ENCODE measurements at regions not wholly inside any gene's neighbourhood (a gene's known extent, or its start where the extent isn't known, plus 50 kb on each side); places are given as distances from the start of the nearest gene placed in this dataset.

DNA sequence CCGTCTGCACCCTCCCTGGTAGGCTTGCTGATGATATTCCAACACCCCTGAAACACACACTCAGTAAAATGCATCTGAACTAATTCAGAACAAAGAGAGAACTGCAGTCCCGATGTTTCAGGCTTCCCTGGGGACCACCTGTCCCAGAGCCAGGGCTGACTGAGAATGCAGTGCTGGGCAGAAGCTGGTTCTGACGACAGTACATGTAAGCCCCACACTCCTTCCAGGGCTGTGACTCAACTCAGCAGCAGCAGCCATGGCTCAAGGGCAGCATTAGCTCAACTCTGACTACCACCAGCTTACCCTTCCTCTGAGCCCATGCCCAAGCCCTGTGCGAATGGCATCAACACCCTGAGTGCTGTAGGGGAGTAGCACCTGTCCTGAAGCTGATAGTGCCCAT lies 56.4 kb upstream of the SIPA1L2 start:
- 15% methylated on average over 3 of the region's 4 CpGs for WGBS (ENCODE audit: low lambda C conversion rate)
- Histone ChIP-seq H3K79me2 (ENCODE audit: insufficient read depth) (no peaks in the 10 kb centered on the region), H3K4me1 (ENCODE audit: control insufficient read depth in 1 of 2, insufficient read depth in 2 of 2, low read depth in 1 of 2, low read length in 1 of 2) (peaks cover 0 to 5% of the 10 kb centered on the region in 2 experiments; a peak in 2 of 4 replicates), H3K36me3 (replicated peaks in 1 of 2; ENCODE audit: control insufficient read depth in 1 of 2, insufficient read depth in 2 of 2, low read length in 1 of 2) (no peaks in the 10 kb centered on the region), H3K27me3 (ENCODE audit: insufficient read depth) (no peaks in the 10 kb centered on the region), H3K9me2 (no peaks in the 10 kb centered on the region), H2AFZ (ENCODE audit: low read depth) (no peak overlapping the region), H3K4me2 (no peak overlapping the region), H3K9ac (no peak overlapping the region), H3K27ac (ENCODE audit: low read depth in 2 of 2, low read length in 1 of 2) (no peak overlapping the region), H3F3A (replicated peaks; ENCODE audit: insufficient read depth) (no peaks in the 10 kb centered on the region), H4K20me1 (ENCODE audit: insufficient read depth) (no peaks in the 10 kb centered on the region), H3K9me3 (no peaks in the 10 kb centered on the region), H3K4me3 (ENCODE audit: low read depth in 2 of 2, low read length in 1 of 2) (no peak overlapping the region)
- ChIA-PET CTCF (interaction anchor here (0.7 kb wide), 1 partner anchor 10 kb away, joined by 3 read pairs; no protein-coding TSS in a partner anchor), POLR2A (no interaction called here)
- no peak for DNase-seq
- TF ChIP-seq SIN3A (IDR thresholded peaks at IDR 0.05; ENCODE audit: borderline replicate concordance, low read depth, low read length) = no peak
- TF ChIP-seq, protein P1, sequence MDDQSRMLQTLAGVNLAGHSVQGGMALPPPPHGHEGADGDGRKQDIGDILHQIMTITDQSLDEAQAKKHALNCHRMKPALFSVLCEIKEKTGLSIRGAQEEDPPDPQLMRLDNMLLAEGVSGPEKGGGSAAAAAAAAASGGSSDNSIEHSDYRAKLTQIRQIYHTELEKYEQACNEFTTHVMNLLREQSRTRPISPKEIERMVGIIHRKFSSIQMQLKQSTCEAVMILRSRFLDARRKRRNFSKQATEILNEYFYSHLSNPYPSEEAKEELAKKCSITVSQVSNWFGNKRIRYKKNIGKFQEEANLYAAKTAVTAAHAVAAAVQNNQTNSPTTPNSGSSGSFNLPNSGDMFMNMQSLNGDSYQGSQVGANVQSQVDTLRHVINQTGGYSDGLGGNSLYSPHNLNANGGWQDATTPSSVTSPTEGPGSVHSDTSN (IDR thresholded peaks at IDR 0.05) = no peak

DNA sequence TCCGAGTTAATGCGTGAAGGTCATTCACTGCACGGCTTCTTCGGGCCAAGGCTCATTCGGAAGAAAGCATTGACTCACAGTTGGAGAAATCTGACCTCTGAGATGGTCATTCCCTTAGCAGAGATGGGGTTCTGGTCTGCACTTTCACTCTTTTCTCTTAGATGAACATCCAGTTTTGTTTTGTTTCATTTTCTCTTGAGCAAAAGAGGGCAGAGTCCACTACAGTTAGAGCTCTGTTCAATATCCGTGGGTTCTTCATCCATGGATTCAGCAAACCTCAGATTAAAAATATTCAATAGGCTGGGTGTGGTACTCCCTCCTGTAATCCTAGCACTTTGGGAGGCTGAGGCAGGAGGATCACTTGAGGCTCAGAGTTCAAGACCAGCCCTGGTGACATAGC lies 57.4 kb upstream of the SIPA1L2 start:
- Histone ChIP-seq H3K4me3 (ENCODE audit: low read depth in 2 of 2, low read length in 1 of 2) (no peak overlapping the region), H2AFZ (ENCODE audit: low read depth) (no peak overlapping the region), H4K20me1 (ENCODE audit: insufficient read depth) (no peaks in the 10 kb centered on the region), H3K4me1 (ENCODE audit: control insufficient read depth in 1 of 2, insufficient read depth in 2 of 2, low read depth in 1 of 2, low read length in 1 of 2) (peaks cover 0 to 5% of the 10 kb centered on the region in 2 experiments; a peak in 2 of 4 replicates), H3K9me3 (no peaks in the 10 kb centered on the region), H3F3A (replicated peaks; ENCODE audit: insufficient read depth) (no peaks in the 10 kb centered on the region), H3K27ac (ENCODE audit: low read depth in 2 of 2, low read length in 1 of 2) (no peak overlapping the region), H3K79me2 (ENCODE audit: insufficient read depth) (no peaks in the 10 kb centered on the region), H3K27me3 (ENCODE audit: insufficient read depth) (no peaks in the 10 kb centered on the region), H3K4me2 (no peak overlapping the region), H3K9me2 (no peaks in the 10 kb centered on the region), H3K9ac (no peak overlapping the region), H3K36me3 (replicated peaks in 1 of 2; ENCODE audit: control insufficient read depth in 1 of 2, insufficient read depth in 2 of 2, low read length in 1 of 2) (no peaks in the 10 kb centered on the region)
- DNase-seq = no peak
- 74% methylated on average over 6 of the region's 6 CpGs for WGBS (ENCODE audit: low lambda C conversion rate)
- ChIA-PET POLR2A (no interaction called here), CTCF (no interaction called here)
- TF ChIP-seq EP300 (IDR thresholded peaks at IDR 0.05; ENCODE audit: borderline replicate concordance in 1 of 2, low read depth in 1 of 2, low read length in 1 of 2) = no peak
- TF ChIP-seq JUND (IDR thresholded peaks at IDR 0.05) = no peak
- TF ChIP-seq, protein P1 (IDR thresholded peaks at IDR 0.05) = no peak
- TF ChIP-seq, protein P2, sequence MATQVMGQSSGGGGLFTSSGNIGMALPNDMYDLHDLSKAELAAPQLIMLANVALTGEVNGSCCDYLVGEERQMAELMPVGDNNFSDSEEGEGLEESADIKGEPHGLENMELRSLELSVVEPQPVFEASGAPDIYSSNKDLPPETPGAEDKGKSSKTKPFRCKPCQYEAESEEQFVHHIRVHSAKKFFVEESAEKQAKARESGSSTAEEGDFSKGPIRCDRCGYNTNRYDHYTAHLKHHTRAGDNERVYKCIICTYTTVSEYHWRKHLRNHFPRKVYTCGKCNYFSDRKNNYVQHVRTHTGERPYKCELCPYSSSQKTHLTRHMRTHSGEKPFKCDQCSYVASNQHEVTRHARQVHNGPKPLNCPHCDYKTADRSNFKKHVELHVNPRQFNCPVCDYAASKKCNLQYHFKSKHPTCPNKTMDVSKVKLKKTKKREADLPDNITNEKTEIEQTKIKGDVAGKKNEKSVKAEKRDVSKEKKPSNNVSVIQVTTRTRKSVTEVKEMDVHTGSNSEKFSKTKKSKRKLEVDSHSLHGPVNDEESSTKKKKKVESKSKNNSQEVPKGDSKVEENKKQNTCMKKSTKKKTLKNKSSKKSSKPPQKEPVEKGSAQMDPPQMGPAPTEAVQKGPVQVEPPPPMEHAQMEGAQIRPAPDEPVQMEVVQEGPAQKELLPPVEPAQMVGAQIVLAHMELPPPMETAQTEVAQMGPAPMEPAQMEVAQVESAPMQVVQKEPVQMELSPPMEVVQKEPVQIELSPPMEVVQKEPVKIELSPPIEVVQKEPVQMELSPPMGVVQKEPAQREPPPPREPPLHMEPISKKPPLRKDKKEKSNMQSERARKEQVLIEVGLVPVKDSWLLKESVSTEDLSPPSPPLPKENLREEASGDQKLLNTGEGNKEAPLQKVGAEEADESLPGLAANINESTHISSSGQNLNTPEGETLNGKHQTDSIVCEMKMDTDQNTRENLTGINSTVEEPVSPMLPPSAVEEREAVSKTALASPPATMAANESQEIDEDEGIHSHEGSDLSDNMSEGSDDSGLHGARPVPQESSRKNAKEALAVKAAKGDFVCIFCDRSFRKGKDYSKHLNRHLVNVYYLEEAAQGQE (IDR thresholded peaks at IDR 0.05; ENCODE audit: low read depth, low read length) = no peak
- TF ChIP-seq MXI1 (IDR thresholded peaks at IDR 0.05; ENCODE audit: low read depth, low read length) = no peak
- no peak for TF ChIP-seq POLR2AphosphoS5 (IDR thresholded peaks at IDR 0.05; ENCODE audit: low read depth, low read length)
